ENCODE measurements at regions not wholly inside any gene's neighbourhood (a gene's known extent, or its start where the extent isn't known, plus 50 kb on each side); places are given as distances from the start of the nearest gene placed in this dataset.

- TF ChIP-seq CTCF (IDR thresholded peaks at IDR 0.05; ENCODE audit: low read length): no peak
- TF ChIP-seq EZH2phosphoT487 (IDR thresholded peaks at IDR 0.05; ENCODE audit: low read length): no peak
- TF ChIP-seq EZH2 (optimal IDR thresholded peaks at IDR 0.05; ENCODE audit: low read depth, low read length): no peak
Measured at GRCh38 chr6:67160820-67161219, 1453.8 kb upstream of the EYS start.
